HL-60 (cell line): ENCODE measurements at regions not wholly inside any gene's neighbourhood (a gene's known extent, or its start where the extent isn't known, plus 50 kb on each side); places are given as distances from the start of the nearest gene placed in this dataset.

Experiments
- DNase-seq, 2 experiments: peaks; one replicate each; pipeline ENCODE4 v3.0.0-alpha.2; 2010 to 2020; ENCODE audit warnings: low read depth in 1 of 2, low spot score in 1 of 2
- H3K27ac ChIP-seq: fragments of 250-450 bp; sonication (Bioruptor Pico); replicated peaks from 2 replicates; pipeline ENCODE4 v1.5.1; 2020; ENCODE audit warnings: mild to moderate bottlenecking, moderate library complexity
- H3K27me3 ChIP-seq: fragments of 250-450 bp; sonication (Bioruptor Pico); 2 replicates; pipeline ENCODE4 v1.5.1; 2021; ENCODE audit warnings: mild to moderate bottlenecking, moderate library complexity; ENCODE audit not compliant: insufficient read depth, poor library complexity, severe bottlenecking
- H3K4me3 ChIP-seq: replicated peaks from 2 replicates; pipeline ENCODE4 v1.5.1; 2011; ENCODE audit warnings: mild to moderate bottlenecking, control low read depth, low read length; ENCODE audit not compliant: insufficient read depth
- GABPA ChIP-seq: IDR thresholded peaks from 2 replicates; pipeline ENCODE4 v1.6.1; 2012; ENCODE audit warnings: low read depth
- POLR2AphosphoS5 ChIP-seq: IDR thresholded peaks from 2 replicates; pipeline ENCODE4 v1.6.1; 2012; ENCODE audit warnings: low read depth
- REST ChIP-seq: IDR thresholded peaks from 2 replicates; pipeline ENCODE4 v1.6.1; 2012; ENCODE audit warnings: low read depth; ENCODE audit not compliant: insufficient replicate concordance
- SPI1 ChIP-seq: IDR thresholded peaks from 2 replicates; pipeline ENCODE4 v1.6.1; 2012; ENCODE audit warnings: low read depth, mild to moderate bottlenecking, borderline replicate concordance
- TF ChIP-seq, protein P1 (sequence below): IDR thresholded peaks from one replicate; pipeline ENCODE4 v1.5.1; 2011; ENCODE audit warnings: low read length, control low read depth, inconsistent platforms; ENCODE audit not compliant: insufficient read depth

DNA sequence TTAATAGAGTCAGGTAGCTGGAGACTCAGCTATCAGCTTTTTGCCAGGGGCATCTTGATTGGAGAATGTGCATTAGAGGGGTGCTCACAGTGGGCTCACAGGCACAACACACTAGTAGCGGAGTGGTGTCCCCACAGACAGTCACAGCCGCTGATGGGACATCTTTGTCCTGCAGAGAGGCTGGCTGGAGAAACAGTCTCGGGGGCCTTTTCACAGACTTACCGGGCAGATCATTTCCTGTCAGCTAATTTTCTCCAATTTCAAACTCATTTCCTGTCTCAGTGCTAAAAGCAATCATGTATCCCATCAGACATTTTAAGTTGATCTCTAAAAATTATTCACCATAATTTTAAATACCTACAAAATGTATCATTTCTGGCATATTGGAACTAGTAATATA, 562.6 kb downstream of the DCDC2C start:
- no peak for DNase-seq
- no peak for TF ChIP-seq REST
- TF ChIP-seq POLR2AphosphoS5 = no peak
- TF ChIP-seq, protein P1, sequence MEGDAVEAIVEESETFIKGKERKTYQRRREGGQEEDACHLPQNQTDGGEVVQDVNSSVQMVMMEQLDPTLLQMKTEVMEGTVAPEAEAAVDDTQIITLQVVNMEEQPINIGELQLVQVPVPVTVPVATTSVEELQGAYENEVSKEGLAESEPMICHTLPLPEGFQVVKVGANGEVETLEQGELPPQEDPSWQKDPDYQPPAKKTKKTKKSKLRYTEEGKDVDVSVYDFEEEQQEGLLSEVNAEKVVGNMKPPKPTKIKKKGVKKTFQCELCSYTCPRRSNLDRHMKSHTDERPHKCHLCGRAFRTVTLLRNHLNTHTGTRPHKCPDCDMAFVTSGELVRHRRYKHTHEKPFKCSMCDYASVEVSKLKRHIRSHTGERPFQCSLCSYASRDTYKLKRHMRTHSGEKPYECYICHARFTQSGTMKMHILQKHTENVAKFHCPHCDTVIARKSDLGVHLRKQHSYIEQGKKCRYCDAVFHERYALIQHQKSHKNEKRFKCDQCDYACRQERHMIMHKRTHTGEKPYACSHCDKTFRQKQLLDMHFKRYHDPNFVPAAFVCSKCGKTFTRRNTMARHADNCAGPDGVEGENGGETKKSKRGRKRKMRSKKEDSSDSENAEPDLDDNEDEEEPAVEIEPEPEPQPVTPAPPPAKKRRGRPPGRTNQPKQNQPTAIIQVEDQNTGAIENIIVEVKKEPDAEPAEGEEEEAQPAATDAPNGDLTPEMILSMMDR = no peak
- no peak for TF ChIP-seq SPI1
- TF ChIP-seq GABPA = no peak

DNA sequence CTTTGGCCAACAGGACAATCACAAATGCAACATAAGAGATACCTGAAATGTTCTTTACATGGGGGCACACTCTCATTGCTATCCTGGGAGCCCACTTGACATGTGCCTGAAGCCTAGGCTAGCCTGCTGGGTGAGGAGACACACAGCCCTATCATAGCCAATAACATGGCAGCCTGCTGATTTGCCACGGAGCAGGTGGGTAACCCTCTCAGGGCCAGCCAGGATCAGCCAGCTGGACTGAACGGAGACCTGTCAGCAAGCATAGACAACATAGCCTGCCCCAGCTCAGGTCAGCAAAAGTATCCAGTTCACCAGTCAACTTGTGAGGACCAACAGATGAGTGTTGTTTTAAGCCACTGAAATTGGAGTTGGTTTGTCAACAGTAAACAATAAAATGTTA, 566.5 kb downstream of the DCDC2C start:
- TF ChIP-seq REST = no peak
- no peak for TF ChIP-seq GABPA
- no peak for TF ChIP-seq SPI1
- TF ChIP-seq, protein P1 = no peak
- TF ChIP-seq POLR2AphosphoS5 = no peak
- Histone ChIP-seq H3K4me3 (no peak overlapping the region), H3K27me3 (no peaks in the 10 kb centered on the region), H3K27ac (no peak overlapping the region)
- no peak for DNase-seq

More for the DNA sequence above, 562.6 kb downstream of the DCDC2C start:
- Histone ChIP-seq H3K27me3 (no peaks in the 10 kb centered on the region), H3K4me3 (no peak overlapping the region), H3K27ac (no peak overlapping the region)

- Histone ChIP-seq H3K27ac (no peak overlapping the region), H3K4me3 (no peak overlapping the region), H3K27me3 (no peaks in the 10 kb centered on the region)
- TF ChIP-seq, protein P1 = no peak
- no peak for TF ChIP-seq GABPA
- TF ChIP-seq SPI1 = no peak
- no peak for TF ChIP-seq REST
- no peak for TF ChIP-seq POLR2AphosphoS5
- no peak for DNase-seq
Measured at GRCh38 chr2:4272261-4272858, 569.0 kb downstream of the DCDC2C start.
